Caco-2 (cell line): ENCODE measurements at regions not wholly inside any gene's neighbourhood (a gene's known extent, or its start where the extent isn't known, plus 50 kb on each side); places are given as distances from the start of the nearest gene placed in this dataset.

Experiments used
- BruUV-seq: library from RNA; stranded (reverse); fragments of 400-500 nt; replicated peaks from 2 replicates; lab custom pipeline; 2021; lab: Mats Ljungman, UMichigan
- CTCF ChIA-PET: fragments of 300-600 bp; sonication (Branson Sonifier 250); formaldehyde crosslinking; loops from one replicate; lab custom pipeline; 2022; ENCODE audit warnings: antibody characterized with exemption; lab: Charles Lee
- POLR2A ChIA-PET: fragments of 300-600 bp; sonication (Branson Sonifier 250); formaldehyde crosslinking; loops from one replicate; lab custom pipeline; 2022; ENCODE audit warnings: antibody characterized with exemption; lab: Charles Lee
- DNase-seq, 2 experiments: peaks; one replicate each; pipeline versions ENCODE4 v3.0.0 to v3.0.0-alpha.2; 2020 to 2022
- H3K27me3 ChIP-seq: replicated peaks from 2 replicates; pipeline ENCODE4 v1.6.0; 2011; ENCODE audit warnings: low read length; ENCODE audit not compliant: control insufficient read depth, insufficient read depth
- H3K36me3 ChIP-seq: 2 replicates; pipeline ENCODE4 v1.5.1; 2011; ENCODE audit warnings: low read length; ENCODE audit not compliant: control insufficient read depth, insufficient read depth
- H3K4me1 ChIP-seq: fragments of 250-450 bp; sonication (Bioruptor Pico); 2 replicates; pipeline ENCODE4 v1.5.1; 2020; ENCODE audit warnings: mild to moderate bottlenecking
- H3K4me3 ChIP-seq: 2 replicates; pipeline ENCODE4 v1.5.1; 2011; ENCODE audit warnings: low read depth, mild to moderate bottlenecking, control low read depth, low read length
- H3K9me3 ChIP-seq: fragments of 250-450 bp; sonication (Bioruptor Pico); 2 replicates; pipeline ENCODE4 v1.5.1; 2020; ENCODE audit warnings: mild to moderate bottlenecking, moderate library complexity
- H3K27ac Mint-ChIP-seq: one replicate; pipeline ENCODE4 v1.8.0; 2022; ENCODE audit warnings: mixed read lengths; ENCODE audit not compliant: unreplicated experiment
- H3K27me3 Mint-ChIP-seq: one replicate; pipeline ENCODE4 v1.8.0; 2022; ENCODE audit warnings: mixed read lengths; ENCODE audit not compliant: insufficient read depth, unreplicated experiment
- H3K36me3 Mint-ChIP-seq: one replicate; pipeline ENCODE4 v1.8.0; 2022; ENCODE audit warnings: mild to moderate bottlenecking, mixed read lengths; ENCODE audit not compliant: insufficient read depth, unreplicated experiment
- H3K4me1 Mint-ChIP-seq: one replicate; pipeline ENCODE4 v1.8.0; 2022; ENCODE audit warnings: low read depth, mixed read lengths; ENCODE audit not compliant: unreplicated experiment
- H3K4me3 Mint-ChIP-seq: one replicate; pipeline ENCODE4 v1.8.0; 2022; ENCODE audit warnings: mild to moderate bottlenecking, moderate library complexity, mixed read lengths; ENCODE audit not compliant: unreplicated experiment
- H3K9me3 Mint-ChIP-seq: one replicate; pipeline ENCODE4 v1.8.0; 2022; ENCODE audit warnings: mixed read lengths; ENCODE audit not compliant: unreplicated experiment
- intact Hi-C: fragments of 100-400 bp; cut with micrococcal nuclease; formaldehyde crosslinking; loops from one replicate; pipeline ENCODE4 v1.10.0; 2022; ENCODE audit not compliant: unreplicated experiment
- TF ChIP-seq, protein P1 (sequence below), 2 experiments: fragments of 200-600 bp in 1 of 2; IDR thresholded peaks; 1 replicate in 1 of 2; 2 replicates in 1 of 2; pipeline versions ENCODE4 v1.5.1 to v1.8.0; 2011 to 2022; ENCODE audit warnings: antibody characterized with exemption in 1 of 2, control low read depth in 1 of 2, inconsistent platforms in 1 of 2, low read depth in 1 of 2, low read length in 1 of 2, mild to moderate bottlenecking in 1 of 2, moderate library complexity in 1 of 2; ENCODE audit not compliant: insufficient read depth in 1 of 2, severe bottlenecking in 1 of 2, unreplicated experiment in 1 of 2

DNA sequence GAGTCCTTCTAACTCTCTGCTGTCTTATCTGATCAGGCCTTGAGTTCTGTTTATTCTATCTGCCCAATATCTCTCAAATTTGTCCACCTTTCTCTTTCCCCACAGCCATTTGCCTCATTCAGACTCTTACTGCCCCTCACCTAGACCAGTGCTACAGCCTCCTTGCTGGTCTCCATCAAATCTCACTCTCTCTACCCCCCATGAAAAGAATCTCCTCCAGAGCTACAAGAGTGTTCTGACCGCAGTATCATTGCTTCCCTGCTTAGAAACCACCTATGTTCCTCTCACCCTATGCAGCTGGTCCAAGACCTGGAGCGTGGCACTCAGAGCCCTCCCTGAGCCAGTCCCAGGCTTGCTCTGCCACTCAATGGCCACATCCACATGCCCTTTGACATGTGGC, 231.0 kb upstream of the JUN start:
- ChIA-PET POLR2A (no interaction called here), CTCF (no interaction called here)
- Mint-ChIP-seq H3K27me3 (no peaks in the 10 kb centered on the region), H3K27ac (no peak overlapping the region), H3K9me3 (no peaks in the 10 kb centered on the region), H3K4me1 (no peaks in the 10 kb centered on the region), H3K36me3 (no peaks in the 10 kb centered on the region), H3K4me3 (no peak overlapping the region)
- Histone ChIP-seq H3K36me3 (no peaks in the 10 kb centered on the region), H3K4me1 (no peaks in the 10 kb centered on the region), H3K9me3 (no peaks in the 10 kb centered on the region), H3K27me3 (no peaks in the 10 kb centered on the region), H3K4me3 (no peak overlapping the region)
- BruUV-seq: no TSS peak
- TF ChIP-seq, protein P1, sequence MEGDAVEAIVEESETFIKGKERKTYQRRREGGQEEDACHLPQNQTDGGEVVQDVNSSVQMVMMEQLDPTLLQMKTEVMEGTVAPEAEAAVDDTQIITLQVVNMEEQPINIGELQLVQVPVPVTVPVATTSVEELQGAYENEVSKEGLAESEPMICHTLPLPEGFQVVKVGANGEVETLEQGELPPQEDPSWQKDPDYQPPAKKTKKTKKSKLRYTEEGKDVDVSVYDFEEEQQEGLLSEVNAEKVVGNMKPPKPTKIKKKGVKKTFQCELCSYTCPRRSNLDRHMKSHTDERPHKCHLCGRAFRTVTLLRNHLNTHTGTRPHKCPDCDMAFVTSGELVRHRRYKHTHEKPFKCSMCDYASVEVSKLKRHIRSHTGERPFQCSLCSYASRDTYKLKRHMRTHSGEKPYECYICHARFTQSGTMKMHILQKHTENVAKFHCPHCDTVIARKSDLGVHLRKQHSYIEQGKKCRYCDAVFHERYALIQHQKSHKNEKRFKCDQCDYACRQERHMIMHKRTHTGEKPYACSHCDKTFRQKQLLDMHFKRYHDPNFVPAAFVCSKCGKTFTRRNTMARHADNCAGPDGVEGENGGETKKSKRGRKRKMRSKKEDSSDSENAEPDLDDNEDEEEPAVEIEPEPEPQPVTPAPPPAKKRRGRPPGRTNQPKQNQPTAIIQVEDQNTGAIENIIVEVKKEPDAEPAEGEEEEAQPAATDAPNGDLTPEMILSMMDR (IDR thresholded peaks at IDR 0.05; ENCODE audit: insufficient read depth in 1 of 2, low read depth in 1 of 2, low read length in 1 of 2, severe bottlenecking in 1 of 2, unreplicated experiment in 1 of 2): no peak
- intact Hi-C loops: no loop called here
- DNase-seq: no peak

DNA sequence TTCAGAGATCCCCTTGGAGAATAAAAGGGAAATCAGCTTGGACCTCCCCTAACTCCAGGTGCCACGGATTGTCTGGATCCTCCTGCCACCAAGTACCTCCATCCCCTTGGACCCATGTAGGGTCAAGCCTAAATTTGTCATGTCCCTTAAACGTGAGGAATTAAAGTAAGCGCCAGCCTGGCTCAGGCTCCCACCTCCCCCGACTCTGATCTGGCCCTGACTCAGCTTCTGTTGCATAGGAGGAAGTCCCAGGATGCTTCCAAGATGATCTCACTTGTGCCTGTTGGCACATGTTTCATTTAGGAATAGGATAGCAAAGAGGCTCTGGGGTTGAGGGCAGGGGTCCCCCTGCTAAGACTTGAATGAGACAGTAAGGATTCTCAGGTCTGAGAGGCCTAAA, 231.9 kb upstream of the JUN start:
- CTCF ChIA-PET: no interaction called here

DNA sequence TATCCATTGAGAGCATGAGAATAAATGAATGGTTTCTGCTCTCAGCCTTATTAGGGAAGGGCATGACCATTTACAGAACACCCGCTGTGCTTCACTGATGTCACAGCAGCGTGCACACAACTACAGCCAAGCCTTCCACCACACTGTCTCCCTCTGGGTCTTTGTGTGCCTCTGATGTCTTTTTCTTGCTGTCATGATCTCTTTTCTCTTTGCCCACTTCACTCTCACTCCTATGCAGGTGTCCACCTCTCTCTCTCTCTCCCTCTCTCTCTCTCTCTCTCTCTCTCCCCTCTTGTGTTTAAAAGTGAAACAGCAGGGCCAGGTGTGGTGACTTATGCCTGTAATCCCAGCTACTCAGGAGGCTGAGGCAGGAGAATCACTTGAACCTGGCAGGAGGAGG, 232.5 kb upstream of the JUN start:
- Mint-ChIP-seq H3K36me3 (no peaks in the 10 kb centered on the region), H3K4me3 (no peak overlapping the region), H3K27ac (no peak overlapping the region), H3K9me3 (no peaks in the 10 kb centered on the region), H3K4me1 (no peaks in the 10 kb centered on the region), H3K27me3 (no peaks in the 10 kb centered on the region)
- TF ChIP-seq, protein P1 (IDR thresholded peaks at IDR 0.05; ENCODE audit: insufficient read depth in 1 of 2, low read depth in 1 of 2, low read length in 1 of 2, severe bottlenecking in 1 of 2, unreplicated experiment in 1 of 2): no peak
- Histone ChIP-seq H3K9me3 (no peaks in the 10 kb centered on the region), H3K36me3 (no peaks in the 10 kb centered on the region), H3K27me3 (no peaks in the 10 kb centered on the region), H3K4me3 (no peak overlapping the region), H3K4me1 (no peaks in the 10 kb centered on the region)
- ChIA-PET CTCF (interaction anchor here (0.8 kb wide), 1 partner anchor 60 kb away, joined by 3 read pairs; no protein-coding TSS in a partner anchor), POLR2A (no interaction called here)
- intact Hi-C loops: no loop called here
- BruUV-seq: no TSS peak
- DNase-seq: no peak

More for the DNA sequence above, 231.9 kb upstream of the JUN start:
- no peak overlapping the region for H3K4me3 Mint-ChIP-seq
- H3K9me3 Mint-ChIP-seq: no peaks in the 10 kb centered on the region
- Histone ChIP-seq H3K27me3 (no peaks in the 10 kb centered on the region), H3K4me3 (no peak overlapping the region), H3K4me1 (no peaks in the 10 kb centered on the region), H3K9me3 (no peaks in the 10 kb centered on the region), H3K36me3 (no peaks in the 10 kb centered on the region)
- TF ChIP-seq, protein P1 (IDR thresholded peaks at IDR 0.05; ENCODE audit: insufficient read depth in 1 of 2, low read depth in 1 of 2, low read length in 1 of 2, severe bottlenecking in 1 of 2, unreplicated experiment in 1 of 2): no peak
- no peaks in the 10 kb centered on the region for H3K36me3 Mint-ChIP-seq
- POLR2A ChIA-PET: no interaction called here
- no peak for DNase-seq
- BruUV-seq: no TSS peak
- no peak overlapping the region for H3K27ac Mint-ChIP-seq
- intact Hi-C loops: no loop called here
- H3K27me3 Mint-ChIP-seq: no peaks in the 10 kb centered on the region
- no peaks in the 10 kb centered on the region for H3K4me1 Mint-ChIP-seq
